PC-9 (cell line): ENCODE measurements at regions not wholly inside any gene's neighbourhood (a gene's known extent, or its start where the extent isn't known, plus 50 kb on each side); places are given as distances from the start of the nearest gene placed in this dataset.

Experiments
- BruUV-seq: library from RNA; stranded (reverse); fragments of 400-500 nt; replicated peaks from 2 replicates; lab custom pipeline; 2021; lab: Mats Ljungman, UMichigan
- CTCF ChIA-PET: fragments of 300-600 bp; sonication (Branson Sonifier 250); formaldehyde crosslinking; loops from one replicate; lab custom pipeline; 2022; ENCODE audit warnings: antibody characterized with exemption; lab: Charles Lee
- POLR2A ChIA-PET: fragments of 300-600 bp; sonication (Branson Sonifier 250); formaldehyde crosslinking; loops from one replicate; lab custom pipeline; 2022; ENCODE audit warnings: antibody characterized with exemption; ENCODE audit not compliant: unreplicated experiment; lab: Charles Lee
- DNase-seq, 2 experiments: peaks; one replicate each; pipeline versions ENCODE4 v3.0.0 to v3.0.0-alpha.2; 2015 to 2022; ENCODE audit warnings: mixed read lengths in 1 of 2
- H2AFZ ChIP-seq: fragments of 200-600 bp; sonication (generic); 2 replicates; pipeline ENCODE4 v1.8.1; 2017; ENCODE audit warnings: antibody characterized with exemption
- H3F3A ChIP-seq: fragments of 200-600 bp; sonication (generic); 2 replicates; pipeline ENCODE4 v1.8.1; 2017; ENCODE audit warnings: antibody characterized with exemption, mild to moderate bottlenecking, low read depth; ENCODE audit not compliant: insufficient read depth
- H3K27ac ChIP-seq: fragments of 200-600 bp; sonication (generic); 2 replicates; pipeline ENCODE4 v1.6.1; 2016; ENCODE audit warnings: mixed run types
- H3K27me3 ChIP-seq: fragments of 200-600 bp; sonication (generic); 2 replicates; pipeline ENCODE4 v1.6.1; 2016; ENCODE audit warnings: low read depth, mixed run types; ENCODE audit not compliant: insufficient read depth
- H3K36me3 ChIP-seq: fragments of 200-600 bp; sonication (generic); 2 replicates; pipeline ENCODE4 v1.6.1; 2016; ENCODE audit warnings: low read depth, mixed run types
- H3K4me1 ChIP-seq: fragments of 200-600 bp; sonication (generic); replicated peaks from 2 replicates; pipeline ENCODE4 v1.6.1; 2016; ENCODE audit warnings: mixed run types; ENCODE audit not compliant: insufficient read depth
- H3K4me2 ChIP-seq: fragments of 200-600 bp; sonication (generic); 2 replicates; pipeline ENCODE4 v1.6.1; 2017; ENCODE audit warnings: mixed run types
- H3K4me3 ChIP-seq: fragments of 200-600 bp; sonication (generic); 2 replicates; pipeline ENCODE4 v1.6.1; 2016; ENCODE audit warnings: mixed run types
- H3K79me2 ChIP-seq: fragments of 200-600 bp; sonication (generic); 2 replicates; pipeline ENCODE4 v1.6.1; 2017; ENCODE audit warnings: low read depth, mixed run types
- H3K9me2 ChIP-seq: fragments of 200-600 bp; sonication (generic); 2 replicates; pipeline ENCODE4 v1.8.1; 2017; ENCODE audit warnings: mild to moderate bottlenecking; ENCODE audit not compliant: insufficient read depth
- H3K9me3 ChIP-seq: fragments of 200-600 bp; sonication (generic); 2 replicates; pipeline ENCODE4 v1.8.1; 2016; ENCODE audit warnings: low read depth; ENCODE audit not compliant: insufficient read depth
- H4K20me1 ChIP-seq: fragments of 200-600 bp; sonication (generic); 2 replicates; pipeline ENCODE4 v1.8.1; 2017; ENCODE audit not compliant: insufficient read depth
- CTCF ChIP-seq: fragments of 200-600 bp; sonication (generic); conservative IDR thresholded peaks from 2 replicates; pipeline ENCODE4 v1.6.1; 2017; ENCODE audit warnings: mixed run types, antibody characterized with exemption, mild to moderate bottlenecking, moderate library complexity
- EZH2 ChIP-seq: fragments of 200-600 bp; sonication (generic); IDR thresholded peaks from 2 replicates; pipeline ENCODE4 v1.8.0; 2017; ENCODE audit warnings: antibody characterized with exemption, low read depth
- intact Hi-C: fragments of 100-400 bp; cut with micrococcal nuclease; formaldehyde crosslinking; loops from one replicate; pipeline ENCODE4 v1.10.0; 2022; ENCODE audit not compliant: unreplicated experiment

GRCh38 chr15:39084674-39085530 lies 496.0 kb upstream of the THBS1 start:
- Histone ChIP-seq H2AFZ (no peak overlapping the region), H3K79me2 (no peaks in the 10 kb centered on the region), H3K4me3 (no peak overlapping the region), H3F3A (no peaks in the 10 kb centered on the region), H3K36me3 (no peaks in the 10 kb centered on the region), H3K9me3 (no peaks in the 10 kb centered on the region), H4K20me1 (no peaks in the 10 kb centered on the region), H3K4me1 (no peaks in the 10 kb centered on the region), H3K27me3 (no peaks in the 10 kb centered on the region), H3K9me2 (no peaks in the 10 kb centered on the region), H3K4me2 (no peak overlapping the region), H3K27ac (no peak overlapping the region)
- no TSS peak for BruUV-seq
- POLR2A ChIA-PET = no interaction called here
- DNase-seq = no peak
- TF ChIP-seq CTCF (no peak), EZH2 (no peak)
- intact Hi-C loops = no loop called here
- CTCF ChIA-PET = no interaction called here

GRCh38 chr15:39086641-39087040 lies 494.2 kb upstream of the THBS1 start:
- POLR2A ChIA-PET = interaction anchor here (0.6 kb wide), 1 partner anchor 649 kb away, joined by 3 read pairs; no protein-coding TSS in a partner anchor
- no peak overlapping the region for H3K4me3 ChIP-seq
- intact Hi-C loops = no loop called here
- no TSS peak for BruUV-seq
- H3K36me3 ChIP-seq = no peaks in the 10 kb centered on the region
- H3K4me1 ChIP-seq = no peaks in the 10 kb centered on the region
- no peaks in the 10 kb centered on the region for H3K27me3 ChIP-seq
- no peak overlapping the region for H2AFZ ChIP-seq
- no peak overlapping the region for H3K4me2 ChIP-seq
- no peak overlapping the region for H3K27ac ChIP-seq
- H4K20me1 ChIP-seq = no peaks in the 10 kb centered on the region
- no peaks in the 10 kb centered on the region for H3K9me2 ChIP-seq
- no peaks in the 10 kb centered on the region for H3F3A ChIP-seq
- no peaks in the 10 kb centered on the region for H3K9me3 ChIP-seq
- no peak for TF ChIP-seq CTCF
- no peak for TF ChIP-seq EZH2
- CTCF ChIA-PET = no interaction called here
- no peaks in the 10 kb centered on the region for H3K79me2 ChIP-seq
- DNase-seq = no peak

- CTCF ChIA-PET = no interaction called here
- intact Hi-C loops = no loop called here
- H4K20me1 ChIP-seq = no peaks in the 10 kb centered on the region
Observed at GRCh38 chr15:39088156-39088555, 492.7 kb upstream of the THBS1 start.

More at GRCh38 chr15:39088156-39088555, 492.7 kb upstream of the THBS1 start:
- Histone ChIP-seq H3K4me3 (no peak overlapping the region), H3K4me1 (no peaks in the 10 kb centered on the region), H3K36me3 (no peaks in the 10 kb centered on the region), H3K27me3 (no peaks in the 10 kb centered on the region), H2AFZ (no peak overlapping the region), H3F3A (no peaks in the 10 kb centered on the region), H3K79me2 (no peaks in the 10 kb centered on the region), H3K27ac (no peak overlapping the region), H3K9me2 (no peaks in the 10 kb centered on the region), H3K9me3 (no peaks in the 10 kb centered on the region), H3K4me2 (no peak overlapping the region)
- DNase-seq = no peak
- no TSS peak for BruUV-seq
- POLR2A ChIA-PET = no interaction called here
- no peak for TF ChIP-seq CTCF
